H1 (cell line): ENCODE measurements at regions not wholly inside any gene's neighbourhood (a gene's known extent, or its start where the extent isn't known, plus 50 kb on each side); places are given as distances from the start of the nearest gene placed in this dataset.

Source experiments
- CREB1 ChIP-seq: IDR thresholded peaks from 2 replicates; pipeline ENCODE4 v1.6.1; 2012; ENCODE audit warnings: inconsistent platforms
- MAFK ChIP-seq: IDR thresholded peaks from 2 replicates; pipeline ENCODE4 v1.6.1; 2012; ENCODE audit warnings: low read depth, mild to moderate bottlenecking, improper control_type of control experiment, low read length
- RBBP5 ChIP-seq: IDR thresholded peaks from 2 replicates; pipeline ENCODE4 v1.7.1; 2012; ENCODE audit warnings: low read depth, mild to moderate bottlenecking, inconsistent platforms, low read length, moderate library complexity, borderline replicate concordance
- SIX5 ChIP-seq: IDR thresholded peaks from 2 replicates; pipeline ENCODE4 v1.6.1; 2011; ENCODE audit warnings: mild to moderate bottlenecking, low read depth, low read length
- TBP ChIP-seq: IDR thresholded peaks from 2 replicates; pipeline ENCODE4 v1.6.1; 2011; ENCODE audit warnings: low read depth, low read length, improper control_type of control experiment
- TF ChIP-seq, protein P1 (sequence below), 3 experiments: IDR thresholded peaks; 1 replicate in 2 of 3; 2 replicates in 1 of 3; pipeline versions ENCODE4 v1.5.1 to v1.6.1; 2011; ENCODE audit warnings: low read length in 3 of 3, mild to moderate bottlenecking in 3 of 3, inconsistent platforms in 2 of 3, low read depth in 1 of 3, moderate library complexity in 1 of 3; ENCODE audit not compliant: insufficient read depth in 1 of 3; ENCODE audit errors: control extremely low read depth in 1 of 3

DNA sequence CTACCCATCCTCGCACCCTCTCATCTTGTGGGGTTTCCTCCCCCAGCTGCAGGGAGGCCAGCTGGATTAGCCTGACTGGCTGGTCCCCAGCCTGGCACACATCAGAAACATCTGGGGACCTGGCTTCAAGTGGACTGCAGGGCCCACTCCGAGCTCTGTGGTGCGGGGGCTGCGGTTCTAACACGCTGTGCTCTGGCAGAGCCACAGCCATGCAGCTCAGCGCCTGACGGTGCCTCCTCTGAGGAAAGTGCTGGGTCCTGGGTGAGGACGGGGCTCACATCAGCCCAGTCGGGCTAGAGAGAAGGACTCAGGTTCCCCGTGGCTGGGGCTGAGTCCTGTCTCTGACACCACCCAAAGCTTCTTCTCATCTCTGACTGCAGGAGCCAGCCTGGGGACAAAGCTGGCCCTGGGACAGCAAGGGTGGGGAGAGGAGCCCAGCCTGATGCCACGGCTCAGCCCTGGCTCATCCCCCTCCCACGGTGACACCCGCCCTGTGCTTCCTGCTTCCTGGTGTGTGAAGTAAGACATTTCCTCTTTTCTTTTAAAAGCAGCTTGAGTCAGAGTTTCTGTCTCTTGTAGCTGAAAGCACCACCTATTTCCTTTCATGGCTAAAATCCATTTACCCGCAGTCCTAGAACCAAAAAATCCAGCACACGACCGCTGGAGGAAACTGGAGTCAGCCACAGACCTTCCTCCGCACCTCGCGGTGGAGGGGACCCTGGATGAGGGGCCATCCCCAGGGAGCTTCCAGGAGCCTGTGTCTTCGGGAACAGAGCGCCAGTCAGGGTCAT is 127.4 kb upstream of the AFDN start (continued):
- TF ChIP-seq CREB1 (no peak), MAFK (no peak), SIX5 (no peak), TBP (no peak), RBBP5 (no peak)
- TF ChIP-seq, protein P1, sequence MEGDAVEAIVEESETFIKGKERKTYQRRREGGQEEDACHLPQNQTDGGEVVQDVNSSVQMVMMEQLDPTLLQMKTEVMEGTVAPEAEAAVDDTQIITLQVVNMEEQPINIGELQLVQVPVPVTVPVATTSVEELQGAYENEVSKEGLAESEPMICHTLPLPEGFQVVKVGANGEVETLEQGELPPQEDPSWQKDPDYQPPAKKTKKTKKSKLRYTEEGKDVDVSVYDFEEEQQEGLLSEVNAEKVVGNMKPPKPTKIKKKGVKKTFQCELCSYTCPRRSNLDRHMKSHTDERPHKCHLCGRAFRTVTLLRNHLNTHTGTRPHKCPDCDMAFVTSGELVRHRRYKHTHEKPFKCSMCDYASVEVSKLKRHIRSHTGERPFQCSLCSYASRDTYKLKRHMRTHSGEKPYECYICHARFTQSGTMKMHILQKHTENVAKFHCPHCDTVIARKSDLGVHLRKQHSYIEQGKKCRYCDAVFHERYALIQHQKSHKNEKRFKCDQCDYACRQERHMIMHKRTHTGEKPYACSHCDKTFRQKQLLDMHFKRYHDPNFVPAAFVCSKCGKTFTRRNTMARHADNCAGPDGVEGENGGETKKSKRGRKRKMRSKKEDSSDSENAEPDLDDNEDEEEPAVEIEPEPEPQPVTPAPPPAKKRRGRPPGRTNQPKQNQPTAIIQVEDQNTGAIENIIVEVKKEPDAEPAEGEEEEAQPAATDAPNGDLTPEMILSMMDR (IDR thresholded peaks at IDR 0.05; ENCODE audit: control extremely low read depth in 1 of 3, insufficient read depth in 1 of 3, low read depth in 1 of 3, low read length in 3 of 3) = no peak
